RPMI8226 (cell line): ENCODE measurements at regions not wholly inside any gene's neighbourhood (a gene's known extent, or its start where the extent isn't known, plus 50 kb on each side); places are given as distances from the start of the nearest gene placed in this dataset.
"Not testable (repeated sequence)": the region's sequence is repeated elsewhere in the genome, so short reads cannot be mapped to it uniquely, and the experiment has no call there.

Experiments
- DNase-seq: peaks from one replicate; pipeline ENCODE4 v3.0.0-alpha.2; 2015

- DNase-seq = no peak
Observed at GRCh38 chr4:159552979-159553768, 450.3 kb downstream of the RAPGEF2 start.

- DNase-seq = no peak
Observed at GRCh38 chr4:159555873-159556272, 453.0 kb downstream of the RAPGEF2 start.

GRCh38 chr4:159562366-159562765, 459.5 kb downstream of the RAPGEF2 start:
- no peak for DNase-seq

GRCh38 chr4:159563257-159563656, 460.4 kb downstream of the RAPGEF2 start:
- DNase-seq = no peak

GRCh38 chr4:159564615-159565014, 461.7 kb downstream of the RAPGEF2 start:
- no peak for DNase-seq

- DNase-seq = no peak
Observed at GRCh38 chr4:159566786-159567185, 463.9 kb downstream of the RAPGEF2 start.

GRCh38 chr4:159577241-159577640, 474.4 kb downstream of the RAPGEF2 start:
- no peak for DNase-seq

GRCh38 chr4:159582685-159583084, 479.8 kb downstream of the RAPGEF2 start:
- no peak for DNase-seq

GRCh38 chr4:159592898-159593556, 490.1 kb downstream of the RAPGEF2 start:
- DNase-seq = no peak

GRCh38 chr4:159593681-159594080, 490.8 kb downstream of the RAPGEF2 start:
- no peak for DNase-seq

- DNase-seq = no peak
Observed at GRCh38 chr4:159594576-159594975, 491.7 kb downstream of the RAPGEF2 start.

- DNase-seq = not testable (repeated sequence)
Observed at GRCh38 chr4:159595101-159595500, 492.2 kb downstream of the RAPGEF2 start.

GRCh38 chr4:159598602-159599001, 495.7 kb downstream of the RAPGEF2 start:
- no peak for DNase-seq

- no peak for DNase-seq
Observed at GRCh38 chr4:159600061-159600460, 497.2 kb downstream of the RAPGEF2 start.

GRCh38 chr4:159604781-159605180, 501.9 kb downstream of the RAPGEF2 start:
- DNase-seq = no peak

GRCh38 chr4:159606835-159607234, 504.0 kb downstream of the RAPGEF2 start:
- no peak for DNase-seq

- DNase-seq = no peak
Observed at GRCh38 chr4:159607809-159608208, 504.9 kb downstream of the RAPGEF2 start.

GRCh38 chr4:159608436-159608835, 505.6 kb downstream of the RAPGEF2 start:
- DNase-seq = no peak

GRCh38 chr4:159632031-159632430, 529.2 kb downstream of the RAPGEF2 start:
- no peak for DNase-seq

- DNase-seq = no peak
Observed at GRCh38 chr4:159639671-159640323, 536.9 kb downstream of the RAPGEF2 start.

- no peak for DNase-seq
Observed at GRCh38 chr4:159649237-159649636, 546.4 kb downstream of the RAPGEF2 start.

GRCh38 chr4:159652871-159653270, 550.0 kb downstream of the RAPGEF2 start:
- DNase-seq = no peak

- DNase-seq = no peak
Observed at GRCh38 chr4:159655547-159655946, 552.7 kb downstream of the RAPGEF2 start.

- no peak for DNase-seq
Observed at GRCh38 chr4:159669094-159669493, 566.2 kb downstream of the RAPGEF2 start.
